ENCODE measurements at regions not wholly inside any gene's neighbourhood (a gene's known extent, or its start where the extent isn't known, plus 50 kb on each side); places are given as distances from the start of the nearest gene placed in this dataset.

DNA sequence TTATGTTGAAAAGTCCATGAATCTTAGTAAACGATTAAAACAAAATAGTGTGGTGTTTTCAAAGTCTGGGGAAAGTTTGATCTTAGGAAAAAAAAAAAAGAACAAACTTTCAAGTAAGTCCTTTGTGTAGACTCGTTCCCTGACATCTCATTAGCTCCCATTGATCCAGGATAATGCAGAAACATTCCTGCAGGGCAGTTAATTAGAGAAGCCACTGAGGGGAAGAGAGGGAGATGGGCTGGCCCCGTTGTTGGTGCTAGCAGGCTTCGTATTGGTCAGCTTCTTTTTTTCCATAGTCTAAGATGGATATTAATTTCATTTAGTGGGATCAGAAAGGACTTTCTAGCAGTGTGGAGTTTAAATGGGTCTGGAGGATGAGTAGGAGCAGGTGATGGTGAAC lies 340.2 kb downstream of the DRD1 start:
- peaks cover 5% of the 10 kb centered on the region for H3K9me3 Mint-ChIP-seq
- no peaks in the 10 kb centered on the region for H3K27me3 Mint-ChIP-seq (ENCODE audit: low read depth)
- H3K27ac Mint-ChIP-seq = no peak overlapping the region
- H3K4me3 Mint-ChIP-seq = no peak overlapping the region
- no peak for DNase-seq (ENCODE audit: low spot score)
- no peaks in the 10 kb centered on the region for H3K36me3 Mint-ChIP-seq (ENCODE audit: low read depth)
- no peaks in the 10 kb centered on the region for H3K4me1 Mint-ChIP-seq (ENCODE audit: low read depth)

DNA sequence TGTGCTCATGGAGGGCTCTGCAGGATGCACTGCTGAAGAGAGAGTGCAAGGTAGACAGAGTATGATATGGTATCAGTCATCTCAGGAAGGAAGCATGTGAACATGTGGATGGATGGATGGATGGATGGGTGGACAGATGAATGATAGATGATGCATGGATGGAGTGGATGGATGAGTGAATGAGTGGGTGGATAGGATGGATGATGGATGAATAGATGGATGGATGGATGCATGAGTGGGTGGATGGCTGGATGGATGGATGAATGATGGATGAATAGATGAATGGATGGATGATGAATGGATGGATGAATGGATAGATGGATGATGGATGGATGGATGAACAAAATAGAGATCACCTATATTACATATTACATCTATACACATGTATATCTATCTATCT lies 341.3 kb downstream of the DRD1 start:
- Mint-ChIP-seq H3K4me1 (ENCODE audit: low read depth) (no peaks in the 10 kb centered on the region), H3K4me3 (no peak overlapping the region), H3K27ac (no peak overlapping the region)

GRCh38 chr5:175098301-175098700 lies 345.7 kb downstream of the DRD1 start:
- DNase-seq (ENCODE audit: low spot score) = no peak

More for the DNA sequence above, 341.3 kb downstream of the DRD1 start:
- Mint-ChIP-seq H3K9me3 (no peaks in the 10 kb centered on the region), H3K27me3 (ENCODE audit: low read depth) (no peaks in the 10 kb centered on the region), H3K36me3 (ENCODE audit: low read depth) (no peaks in the 10 kb centered on the region)
- no peak for DNase-seq (ENCODE audit: low spot score)

GRCh38 chr5:175096469-175097165 lies 347.4 kb downstream of the DRD1 start:
- Mint-ChIP-seq H3K27ac (no peak overlapping the region), H3K36me3 (ENCODE audit: low read depth) (no peaks in the 10 kb centered on the region), H3K4me1 (ENCODE audit: low read depth) (no peaks in the 10 kb centered on the region), H3K27me3 (ENCODE audit: low read depth) (no peaks in the 10 kb centered on the region), H3K4me3 (no peak overlapping the region), H3K9me3 (no peaks in the 10 kb centered on the region)
- DNase-seq (ENCODE audit: low spot score) = no peak

More at GRCh38 chr5:175098301-175098700, 345.7 kb downstream of the DRD1 start:
- H3K27me3 Mint-ChIP-seq (ENCODE audit: low read depth) = no peaks in the 10 kb centered on the region
- no peaks in the 10 kb centered on the region for H3K9me3 Mint-ChIP-seq
- H3K4me1 Mint-ChIP-seq (ENCODE audit: low read depth) = no peaks in the 10 kb centered on the region
- no peak overlapping the region for H3K4me3 Mint-ChIP-seq
- no peak overlapping the region for H3K27ac Mint-ChIP-seq
- no peaks in the 10 kb centered on the region for H3K36me3 Mint-ChIP-seq (ENCODE audit: low read depth)

DNA sequence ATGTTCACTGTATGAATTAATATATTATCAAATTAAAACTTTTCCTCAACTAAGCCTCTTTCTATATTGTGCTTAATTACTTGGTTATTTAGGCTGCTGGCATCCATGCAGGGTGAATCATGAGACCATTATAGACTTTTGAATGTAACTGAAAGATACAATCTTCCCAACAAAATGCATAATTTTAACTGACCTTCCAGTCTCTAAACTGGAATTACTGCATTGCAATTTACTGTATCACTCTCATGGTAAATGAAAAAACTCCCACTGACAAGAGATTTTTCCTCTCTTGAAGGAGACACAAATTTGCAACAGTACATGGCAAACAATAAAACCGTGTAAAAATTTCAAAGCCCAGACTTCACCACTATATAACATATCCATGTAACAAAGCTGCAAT lies 349.5 kb downstream of the DRD1 start:
- DNase-seq (ENCODE audit: low spot score) = no peak
- Mint-ChIP-seq H3K4me3 (no peak overlapping the region), H3K36me3 (ENCODE audit: low read depth) (no peaks in the 10 kb centered on the region), H3K27me3 (ENCODE audit: low read depth) (no peaks in the 10 kb centered on the region), H3K9me3 (no peaks in the 10 kb centered on the region), H3K27ac (no peak overlapping the region), H3K4me1 (ENCODE audit: low read depth) (no peaks in the 10 kb centered on the region)

GRCh38 chr5:175092691-175093090 lies 351.3 kb downstream of the DRD1 start:
- Mint-ChIP-seq H3K27me3 (ENCODE audit: low read depth) (no peaks in the 10 kb centered on the region), H3K9me3 (no peaks in the 10 kb centered on the region), H3K36me3 (ENCODE audit: low read depth) (no peaks in the 10 kb centered on the region), H3K27ac (no peak overlapping the region), H3K4me3 (no peak overlapping the region), H3K4me1 (ENCODE audit: low read depth) (no peaks in the 10 kb centered on the region)
- DNase-seq (ENCODE audit: low spot score) = no peak

DNA sequence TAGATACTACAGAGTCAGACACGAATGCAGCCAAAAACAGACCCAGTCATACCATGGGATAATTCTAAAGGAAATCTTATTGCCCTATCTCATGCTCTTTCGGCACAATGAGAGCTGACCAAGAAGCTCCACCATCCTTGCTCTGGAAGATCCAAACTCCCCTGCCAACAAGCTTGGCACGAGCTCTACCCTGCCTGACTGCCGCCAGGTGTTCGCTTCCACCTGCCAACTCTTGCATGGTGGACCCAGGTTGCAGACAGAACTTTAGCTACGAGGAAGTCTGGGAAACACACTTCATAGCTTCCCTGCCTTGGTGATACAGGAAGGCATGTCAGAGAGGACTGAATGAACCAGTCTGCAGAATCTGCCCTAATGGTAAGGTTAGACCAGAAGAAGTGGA lies 355.0 kb downstream of the DRD1 start:
- no peaks in the 10 kb centered on the region for H3K27me3 Mint-ChIP-seq (ENCODE audit: low read depth)
- no peak for DNase-seq (ENCODE audit: low spot score)
- H3K27ac Mint-ChIP-seq = no peak overlapping the region
- H3K4me3 Mint-ChIP-seq = no peak overlapping the region
- no peaks in the 10 kb centered on the region for H3K36me3 Mint-ChIP-seq (ENCODE audit: low read depth)
- H3K9me3 Mint-ChIP-seq = no peaks in the 10 kb centered on the region
- no peaks in the 10 kb centered on the region for H3K4me1 Mint-ChIP-seq (ENCODE audit: low read depth)

DNA sequence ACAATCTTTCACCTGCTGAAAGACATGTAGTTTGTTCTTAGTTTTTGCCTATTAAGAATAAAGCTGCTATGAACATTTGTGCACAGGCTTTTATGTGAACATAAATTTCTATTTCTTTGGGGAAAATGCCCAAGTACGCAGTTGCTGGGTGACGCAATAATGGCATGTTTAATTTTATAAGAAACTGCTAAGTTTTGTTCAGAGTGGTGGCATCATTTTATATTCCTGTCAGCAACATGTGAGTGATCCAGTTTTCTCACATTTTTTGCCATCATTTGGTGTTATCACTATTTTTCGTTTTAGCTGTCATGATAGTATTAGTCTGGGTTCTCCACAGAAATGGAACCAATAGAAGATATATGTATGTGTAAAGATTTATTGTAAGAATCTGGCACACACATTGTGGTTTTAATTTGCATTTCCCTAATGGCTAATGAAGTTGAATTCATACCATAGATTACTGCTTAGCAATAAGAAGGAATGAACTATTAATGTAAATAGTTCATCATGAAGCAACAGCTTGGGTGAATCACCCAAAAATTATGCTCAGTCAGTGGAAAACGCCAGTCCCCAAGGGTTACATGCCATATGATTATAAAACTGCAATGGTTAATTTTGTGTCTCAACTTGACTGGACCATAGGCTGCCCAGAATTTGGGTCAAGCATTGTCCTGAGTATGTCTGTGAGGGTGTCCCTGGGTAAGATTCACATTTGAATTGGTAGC lies 358.6 kb downstream of the MSX2 start:
- no peak for DNase-seq (ENCODE audit: low spot score)
- Mint-ChIP-seq H3K27me3 (ENCODE audit: low read depth) (no peaks in the 10 kb centered on the region), H3K4me3 (no peak overlapping the region), H3K4me1 (ENCODE audit: low read depth) (no peaks in the 10 kb centered on the region), H3K9me3 (no peaks in the 10 kb centered on the region), H3K27ac (no peak overlapping the region), H3K36me3 (ENCODE audit: low read depth) (no peaks in the 10 kb centered on the region)

GRCh38 chr5:175082346-175082745 lies 358.0 kb downstream of the MSX2 start:
- Mint-ChIP-seq H3K4me3 (no peak overlapping the region), H3K27ac (no peak overlapping the region), H3K9me3 (no peaks in the 10 kb centered on the region), H3K4me1 (ENCODE audit: low read depth) (no peaks in the 10 kb centered on the region), H3K27me3 (ENCODE audit: low read depth) (no peaks in the 10 kb centered on the region), H3K36me3 (ENCODE audit: low read depth) (no peaks in the 10 kb centered on the region)
- DNase-seq (ENCODE audit: low spot score) = no peak

- no peak overlapping the region for H3K4me3 Mint-ChIP-seq
- DNase-seq (ENCODE audit: low spot score) = no peak
- H3K27me3 Mint-ChIP-seq (ENCODE audit: low read depth) = no peaks in the 10 kb centered on the region
- H3K36me3 Mint-ChIP-seq (ENCODE audit: low read depth) = no peaks in the 10 kb centered on the region
- H3K27ac Mint-ChIP-seq = no peak overlapping the region
- H3K4me1 Mint-ChIP-seq (ENCODE audit: low read depth) = no peaks in the 10 kb centered on the region
- no peaks in the 10 kb centered on the region for H3K9me3 Mint-ChIP-seq
Measured at GRCh38 chr5:175079707-175080106, 355.3 kb downstream of the MSX2 start.

GRCh38 chr5:175070283-175070682 lies 345.9 kb downstream of the MSX2 start:
- DNase-seq (ENCODE audit: low spot score) = no peak
- H3K27me3 Mint-ChIP-seq (ENCODE audit: low read depth) = no peaks in the 10 kb centered on the region
- no peak overlapping the region for H3K4me3 Mint-ChIP-seq
- no peaks in the 10 kb centered on the region for H3K4me1 Mint-ChIP-seq (ENCODE audit: low read depth)
- H3K36me3 Mint-ChIP-seq (ENCODE audit: low read depth) = no peaks in the 10 kb centered on the region
- no peaks in the 10 kb centered on the region for H3K9me3 Mint-ChIP-seq
- no peak overlapping the region for H3K27ac Mint-ChIP-seq

DNA sequence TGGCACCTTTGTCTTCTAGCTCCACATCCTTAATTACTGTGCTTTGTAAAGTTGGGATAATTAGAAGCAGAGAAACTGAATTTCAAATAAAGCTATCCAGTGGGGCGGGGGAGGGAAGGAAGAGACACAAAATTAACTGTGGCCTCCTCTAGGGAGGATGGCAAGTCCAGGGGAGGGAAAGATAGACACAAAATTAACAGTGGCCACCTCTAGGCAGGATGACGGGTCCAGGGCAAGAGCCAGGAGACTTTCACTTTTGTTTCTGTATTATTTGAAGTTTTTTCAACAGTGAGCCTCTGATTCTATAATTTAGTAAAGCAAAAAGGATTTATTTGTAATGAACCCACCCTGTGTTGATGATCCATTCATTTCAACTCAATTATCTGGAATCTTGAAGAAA lies 335.9 kb downstream of the MSX2 start:
- no peaks in the 10 kb centered on the region for H3K9me3 Mint-ChIP-seq
- DNase-seq (ENCODE audit: low spot score) = no peak
- H3K36me3 Mint-ChIP-seq (ENCODE audit: low read depth) = no peaks in the 10 kb centered on the region
- peaks cover 28% of the 10 kb centered on the region for H3K27me3 Mint-ChIP-seq (ENCODE audit: low read depth)
- H3K27ac Mint-ChIP-seq = no peak overlapping the region
- H3K4me1 Mint-ChIP-seq (ENCODE audit: low read depth) = peaks cover 7% of the 10 kb centered on the region
- H3K4me3 Mint-ChIP-seq = peak overlapping the region; percentile 64

GRCh38 chr5:175059687-175060211 lies 335.4 kb downstream of the MSX2 start:
- no peak overlapping the region for H3K27ac Mint-ChIP-seq

DNA sequence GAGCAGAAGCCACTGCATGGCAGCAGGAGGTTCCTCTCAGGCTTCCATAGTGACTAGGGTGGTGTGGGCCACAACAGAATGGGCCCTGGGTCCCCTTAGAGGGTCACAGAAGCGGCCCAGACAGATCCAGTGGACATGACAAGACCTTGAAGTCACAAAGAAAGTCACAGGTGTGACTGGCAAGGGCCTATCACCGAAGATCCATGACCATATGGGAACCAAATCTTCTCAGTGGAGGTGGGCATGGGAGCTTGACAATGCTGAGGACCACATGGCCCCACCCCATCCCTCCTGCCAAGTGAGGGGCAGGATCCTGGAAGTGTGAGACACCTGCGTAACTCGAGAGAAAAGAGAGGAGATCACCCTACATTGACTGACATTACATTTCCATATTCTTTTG lies 332.4 kb downstream of the MSX2 start:
- no peak overlapping the region for H3K27ac Mint-ChIP-seq
- peaks cover 7% of the 10 kb centered on the region for H3K4me1 Mint-ChIP-seq (ENCODE audit: low read depth)
- H3K27me3 Mint-ChIP-seq (ENCODE audit: low read depth) = peaks cover 21% of the 10 kb centered on the region
- no peak overlapping the region for H3K4me3 Mint-ChIP-seq
- DNase-seq (ENCODE audit: low spot score) = no peak
- H3K9me3 Mint-ChIP-seq = no peaks in the 10 kb centered on the region
- no peaks in the 10 kb centered on the region for H3K36me3 Mint-ChIP-seq (ENCODE audit: low read depth)

More at GRCh38 chr5:175059687-175060211, 335.4 kb downstream of the MSX2 start:
- Mint-ChIP-seq H3K36me3 (ENCODE audit: low read depth) (no peaks in the 10 kb centered on the region), H3K4me1 (ENCODE audit: low read depth) (peaks cover 7% of the 10 kb centered on the region), H3K9me3 (no peaks in the 10 kb centered on the region), H3K27me3 (ENCODE audit: low read depth) (peaks cover 28% of the 10 kb centered on the region), H3K4me3 (peak overlapping the region; percentile 64)
- peak; percentile 5 for DNase-seq (ENCODE audit: low spot score)

Measured in T-helper 2 cell treated with Interferon-gamma antibody and Interleukin-4, amounts not matched to agents 5 μg/mL and 100 μg/mL, for 36 hours (primary cell).